Hepatocyte (in vitro differentiated cells): ENCODE measurements at regions not wholly inside any gene's neighbourhood (a gene's known extent, or its start where the extent isn't known, plus 50 kb on each side); places are given as distances from the start of the nearest gene placed in this dataset.
A peak's percentile ranks its signal among the peaks of the same experiment; 100 is the strongest.

ENCODE experiments used
- DNase-seq: peaks from one replicate; pipeline ENCODE4 v3.0.0-alpha.2; 2016; ENCODE audit warnings: low spot score
- H2AFZ ChIP-seq: fragments of 200-600 bp; sonication (generic); 2 replicates; pipeline ENCODE4 v1.6.0; 2016; ENCODE audit warnings: antibody characterized with exemption, mild to moderate bottlenecking
- H3K27ac ChIP-seq: fragments of 200-600 bp; sonication (generic); 2 replicates; pipeline ENCODE4 v1.5.1; 2016; ENCODE audit warnings: mild to moderate bottlenecking
- H3K27me3 ChIP-seq: fragments of 200-600 bp; sonication (generic); 2 replicates; pipeline ENCODE4 v1.6.1; 2016
- H3K36me3 ChIP-seq: fragments of 200-600 bp; sonication (generic); replicated peaks from 2 replicates; pipeline ENCODE4 v1.5.1; 2016; ENCODE audit warnings: low read depth; ENCODE audit not compliant: insufficient read depth
- H3K4me1 ChIP-seq: fragments of 200-600 bp; sonication (generic); 2 replicates; pipeline ENCODE4 v1.5.1; 2016; ENCODE audit warnings: mild to moderate bottlenecking, moderate library complexity; ENCODE audit not compliant: insufficient read depth
- H3K4me2 ChIP-seq: fragments of 200-600 bp; sonication (generic); 2 replicates; pipeline ENCODE4 v1.6.0; 2016
- H3K4me3 ChIP-seq: fragments of 200-600 bp; sonication (generic); 2 replicates; pipeline ENCODE4 v1.5.1; 2016; ENCODE audit warnings: mild to moderate bottlenecking
- H3K79me2 ChIP-seq: fragments of 200-600 bp; sonication (generic); 2 replicates; pipeline ENCODE4 v1.6.0; 2017; ENCODE audit warnings: mild to moderate bottlenecking
- H3K9me2 ChIP-seq: fragments of 200-600 bp; sonication (generic); replicated peaks from 2 replicates; pipeline ENCODE4 v1.6.0; 2017; ENCODE audit warnings: mild to moderate bottlenecking; ENCODE audit not compliant: insufficient read depth
- H3K9me3 ChIP-seq: fragments of 200-600 bp; sonication (generic); 2 replicates; pipeline ENCODE4 v1.5.1; 2016; ENCODE audit warnings: low read depth, mild to moderate bottlenecking
- H4K20me1 ChIP-seq: fragments of 200-600 bp; sonication (generic); 2 replicates; pipeline ENCODE4 v1.6.0; 2016; ENCODE audit warnings: mild to moderate bottlenecking; ENCODE audit not compliant: insufficient read depth, poor library complexity, severe bottlenecking
- CTCF ChIP-seq: fragments of 200-600 bp; sonication (generic); IDR thresholded peaks from 2 replicates; pipeline ENCODE4 v1.5.1; 2016; ENCODE audit warnings: antibody characterized with exemption, mild to moderate bottlenecking; ENCODE audit not compliant: poor library complexity
- EZH2 ChIP-seq: fragments of 200-600 bp; sonication (generic); IDR thresholded peaks from 2 replicates; pipeline ENCODE4 v1.6.1; 2016; ENCODE audit warnings: antibody characterized with exemption, mild to moderate bottlenecking, borderline replicate concordance
- EZH2phosphoT487 ChIP-seq: fragments of 200-600 bp; sonication (generic); IDR thresholded peaks from one replicate; pipeline ENCODE4 v1.6.1; 2018; ENCODE audit warnings: antibody characterized with exemption, mild to moderate bottlenecking, low read depth, moderate library complexity; ENCODE audit not compliant: unreplicated experiment, severe bottlenecking
- WGBS: methylation state at CpG from one replicate; pipeline ENCODE4 v1.1.6; 2016; ENCODE audit warnings: low lambda C conversion rate; ENCODE audit errors: missing lambda C conversion rate; 5-methylcytosine and 5-hydroxymethylcytosine counted together

- Histone ChIP-seq H3K4me2 (no peak overlapping the region), H2AFZ (no peak overlapping the region), H3K79me2 (no peaks in the 10 kb centered on the region), H3K4me1 (no peaks in the 10 kb centered on the region), H3K9me3 (no peaks in the 10 kb centered on the region), H3K36me3 (no peaks in the 10 kb centered on the region), H3K4me3 (no peak overlapping the region), H3K27ac (no peak overlapping the region), H3K9me2 (no peaks in the 10 kb centered on the region), H4K20me1 (no peaks in the 10 kb centered on the region), H3K27me3 (no peaks in the 10 kb centered on the region)
- 50% methylated on average over 2 of the region's 2 CpGs for WGBS
- DNase-seq = peak; percentile 72
- TF ChIP-seq CTCF (peak; percentile 78), EZH2 (no peak)
Observed at GRCh38 chr12:47021298-47021697, 58.1 kb upstream of the PCED1B start.

- H3K27ac ChIP-seq = no peak overlapping the region
- H3K4me2 ChIP-seq = no peak overlapping the region
- no peak overlapping the region for H2AFZ ChIP-seq
- no peaks in the 10 kb centered on the region for H3K9me3 ChIP-seq
- no peaks in the 10 kb centered on the region for H3K27me3 ChIP-seq
- WGBS = 60% methylated on average over 2 of the region's 2 CpGs
- no peaks in the 10 kb centered on the region for H3K9me2 ChIP-seq
- no peaks in the 10 kb centered on the region for H3K4me1 ChIP-seq
- no peaks in the 10 kb centered on the region for H3K36me3 ChIP-seq
- no peaks in the 10 kb centered on the region for H3K79me2 ChIP-seq
- no peak overlapping the region for H3K4me3 ChIP-seq
- TF ChIP-seq CTCF = no peak
- TF ChIP-seq EZH2 = no peak
- TF ChIP-seq EZH2phosphoT487 = no peak
- no peaks in the 10 kb centered on the region for H4K20me1 ChIP-seq
- no peak for DNase-seq
Observed at GRCh38 chr12:47022296-47022695, 57.1 kb upstream of the PCED1B start.

GRCh38 chr12:47023311-47023710, 56.1 kb upstream of the PCED1B start:
- Histone ChIP-seq H3K27me3 (no peaks in the 10 kb centered on the region), H3K9me2 (no peaks in the 10 kb centered on the region), H3K4me2 (no peak overlapping the region), H2AFZ (no peak overlapping the region), H4K20me1 (no peaks in the 10 kb centered on the region), H3K27ac (no peak overlapping the region), H3K9me3 (no peaks in the 10 kb centered on the region), H3K79me2 (no peaks in the 10 kb centered on the region), H3K4me3 (no peak overlapping the region), H3K36me3 (no peaks in the 10 kb centered on the region), H3K4me1 (no peaks in the 10 kb centered on the region)
- WGBS = 82% methylated on average over 3 of the region's 3 CpGs
- DNase-seq = no peak
- TF ChIP-seq CTCF (no peak), EZH2phosphoT487 (no peak), EZH2 (no peak)

- Histone ChIP-seq H3K27me3 (no peaks in the 10 kb centered on the region), H2AFZ (no peak overlapping the region), H3K9me2 (no peaks in the 10 kb centered on the region), H4K20me1 (no peaks in the 10 kb centered on the region), H3K36me3 (no peaks in the 10 kb centered on the region), H3K27ac (no peak overlapping the region), H3K4me3 (no peak overlapping the region), H3K79me2 (no peaks in the 10 kb centered on the region), H3K4me2 (no peak overlapping the region), H3K4me1 (no peaks in the 10 kb centered on the region), H3K9me3 (no peaks in the 10 kb centered on the region)
- 91% methylated on average over 6 of the region's 6 CpGs for WGBS
- DNase-seq = no peak
- no peak for TF ChIP-seq EZH2
- TF ChIP-seq CTCF = no peak
- no peak for TF ChIP-seq EZH2phosphoT487
Observed at GRCh38 chr12:47023953-47024352, 55.5 kb upstream of the PCED1B start.
